Psoas muscle (tissue), 7 donors: ENCODE measurements at regions not wholly inside any gene's neighbourhood (a gene's known extent, or its start where the extent isn't known, plus 50 kb on each side); places are given as distances from the start of the nearest gene placed in this dataset.

Source experiments
- ATAC-seq, 4 donors: fragments of 200-7000 bp; cut with Tn5 transposase; one replicate each; pipeline ENCODE4 v1.9.1; 2020; ENCODE audit warnings: moderate library complexity in 3 of 4, mild to moderate bottlenecking in 2 of 4
- DNase-seq, 2 donors: peaks; one replicate each; pipeline ENCODE4 v3.0.0-alpha.2; 2020
- H3K27ac ChIP-seq: fragments of 200-600 bp; one replicate; pipeline ENCODE4 v1.8.0; 2022
- H3K27me3 ChIP-seq, 3 donors: fragments of 200-600 bp in 1 of 3; one replicate each; pipeline versions ENCODE4 v1.6.1 to v1.8.0; 2013 to 2022; ENCODE audit warnings: low read length in 2 of 3, mild to moderate bottlenecking in 2 of 3, moderate library complexity in 1 of 3; ENCODE audit not compliant: insufficient read depth in 3 of 3
- H3K36me3 ChIP-seq, 2 donors: fragments of 200-600 bp in 1 of 2; one replicate each; pipeline versions ENCODE4 v1.6.1 to v1.8.0; 2013 to 2022; ENCODE audit warnings: low read depth in 1 of 2, mild to moderate bottlenecking in 1 of 2, moderate library complexity in 1 of 2; ENCODE audit not compliant: insufficient read depth in 1 of 2
- H3K4me1 ChIP-seq: fragments of 200-600 bp; one replicate; pipeline ENCODE4 v1.8.0; 2022
- H3K4me3 ChIP-seq: fragments of 200-600 bp; one replicate; pipeline ENCODE4 v1.8.0; 2022; ENCODE audit warnings: mild to moderate bottlenecking
- H3K9me3 ChIP-seq: fragments of 200-600 bp; one replicate; pipeline ENCODE4 v1.8.0; 2022
- WGBS, 3 donors: extraction: QIAGEN DNeasy Blood & Tissue Kit; methylation state at CpG; one replicate each; pipeline versions ENCODE4 v1.1.6 to v1.1.7; 2013; 5-methylcytosine and 5-hydroxymethylcytosine counted together
- intact Hi-C, 2 donors: fragments of 100-400 bp; cut with DNase I; formaldehyde crosslinking; loops; one replicate each; pipeline versions ENCODE4 v1.11.0 to v1.14.2; 2022
- TF ChIP-seq, protein P1 (sequence below): fragments of 200-600 bp; IDR thresholded peaks from one replicate; pipeline ENCODE4 v1.8.0; 2022; ENCODE audit warnings: antibody characterized with exemption
- donor health status: healthy with polysubstance abuse.
- donor health status: DM: no; HTN: no; CAD: no; lungs with moderate emphysema.
- donor health status: Bipolar disorder and iron deficiency.
- donor health status: healthy.
- donor health status: DM: yes; HTN: yes; CAD: no.
- donor health status: DM: no; HTN: no; CAD: no.
- donor health status: DM: yes; HTN: yes; CAD: no.

DNA sequence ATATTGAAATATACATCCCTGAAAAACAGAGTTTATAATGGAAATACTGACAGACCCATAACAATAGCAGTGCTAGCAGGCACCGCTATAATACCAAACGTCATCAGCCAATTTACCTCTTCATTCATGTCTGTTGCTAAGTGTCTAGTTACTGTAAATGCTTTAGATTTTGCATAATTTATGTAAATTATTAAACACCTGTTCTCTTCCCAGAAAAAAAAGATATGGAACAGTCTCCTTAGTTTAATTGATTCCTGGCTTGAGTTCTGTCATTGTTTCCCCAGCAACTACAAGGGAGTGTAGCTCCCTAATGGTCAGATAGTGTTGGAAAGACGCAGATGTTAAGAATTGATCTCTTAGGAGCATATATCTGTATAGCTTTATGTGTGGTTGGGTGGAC, 817.9 kb upstream of the ADGRL2 start:
- TF ChIP-seq, protein P1, sequence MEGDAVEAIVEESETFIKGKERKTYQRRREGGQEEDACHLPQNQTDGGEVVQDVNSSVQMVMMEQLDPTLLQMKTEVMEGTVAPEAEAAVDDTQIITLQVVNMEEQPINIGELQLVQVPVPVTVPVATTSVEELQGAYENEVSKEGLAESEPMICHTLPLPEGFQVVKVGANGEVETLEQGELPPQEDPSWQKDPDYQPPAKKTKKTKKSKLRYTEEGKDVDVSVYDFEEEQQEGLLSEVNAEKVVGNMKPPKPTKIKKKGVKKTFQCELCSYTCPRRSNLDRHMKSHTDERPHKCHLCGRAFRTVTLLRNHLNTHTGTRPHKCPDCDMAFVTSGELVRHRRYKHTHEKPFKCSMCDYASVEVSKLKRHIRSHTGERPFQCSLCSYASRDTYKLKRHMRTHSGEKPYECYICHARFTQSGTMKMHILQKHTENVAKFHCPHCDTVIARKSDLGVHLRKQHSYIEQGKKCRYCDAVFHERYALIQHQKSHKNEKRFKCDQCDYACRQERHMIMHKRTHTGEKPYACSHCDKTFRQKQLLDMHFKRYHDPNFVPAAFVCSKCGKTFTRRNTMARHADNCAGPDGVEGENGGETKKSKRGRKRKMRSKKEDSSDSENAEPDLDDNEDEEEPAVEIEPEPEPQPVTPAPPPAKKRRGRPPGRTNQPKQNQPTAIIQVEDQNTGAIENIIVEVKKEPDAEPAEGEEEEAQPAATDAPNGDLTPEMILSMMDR = no peak
- ATAC-seq (no peak), DNase-seq (no peak)
- H3K9me3 ChIP-seq = no peaks in the 10 kb centered on the region
- no peaks in the 10 kb centered on the region for H3K4me1 ChIP-seq
- H3K4me3 ChIP-seq = no peak overlapping the region
- WGBS, 3 donors = 83 to 87% (median 86%) methylated on average over 3 of the region's 3 CpGs
- intact Hi-C loops = no loop called here
- H3K27ac ChIP-seq = no peak overlapping the region
- H3K36me3 ChIP-seq = no peaks in the 10 kb centered on the region
- H3K27me3 ChIP-seq = no peaks in the 10 kb centered on the region

DNA sequence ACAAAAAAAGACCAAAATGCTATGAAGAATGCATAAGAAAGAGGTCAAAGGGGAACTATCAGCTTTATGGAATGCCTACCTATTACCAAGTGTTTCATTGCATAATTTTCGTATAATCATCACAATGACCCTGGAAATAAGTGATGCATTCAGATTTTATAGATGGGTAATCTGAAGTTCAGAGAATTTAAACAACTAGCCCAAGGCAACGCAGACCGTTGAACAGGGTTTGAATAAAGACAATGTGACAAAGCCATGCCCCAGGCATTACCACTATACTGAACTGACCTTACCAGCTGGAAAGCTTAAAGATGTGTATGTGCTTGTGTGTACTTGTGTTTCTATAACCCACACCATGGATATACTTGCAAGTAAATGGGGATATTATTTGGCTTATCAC, 827.6 kb upstream of the ADGRL2 start:
- Histone ChIP-seq H3K4me1 (no peaks in the 10 kb centered on the region), H3K4me3 (no peak overlapping the region), H3K9me3 (no peaks in the 10 kb centered on the region), H3K27me3 (no peaks in the 10 kb centered on the region), H3K27ac (no peak overlapping the region), H3K36me3 (no peaks in the 10 kb centered on the region)
- intact Hi-C loops = no loop called here
- TF ChIP-seq, protein P1 = no peak
- no peak for ATAC-seq
- 89 to 96% (median 95%) methylated on average over 3 of the region's 3 CpGs for WGBS, 3 donors
- DNase-seq = no peak

DNA sequence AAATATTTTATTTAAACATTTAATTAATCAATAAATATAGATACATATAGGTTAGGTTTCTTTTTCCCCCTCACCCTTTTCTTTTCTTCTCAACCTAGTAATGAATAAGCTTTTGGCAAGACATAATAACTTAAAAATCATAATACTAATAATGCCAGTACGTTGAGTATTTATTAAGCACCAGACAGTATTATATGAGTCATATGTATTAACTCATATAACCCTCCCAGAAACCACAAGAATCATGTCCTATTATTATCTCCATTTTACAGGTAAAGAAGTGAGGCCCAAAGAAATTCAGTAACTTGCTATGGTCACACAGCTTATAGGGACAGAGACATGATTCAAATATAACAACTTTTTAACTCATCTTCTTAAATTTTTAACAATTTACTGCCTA, 834.5 kb upstream of the ADGRL2 start:
- 72 to 86% (median 74%) methylated on average over 1 of the region's 1 CpG for WGBS, 3 donors
- Histone ChIP-seq H3K36me3 (no peaks in the 10 kb centered on the region), H3K4me3 (no peak overlapping the region), H3K9me3 (no peaks in the 10 kb centered on the region), H3K27me3 (no peaks in the 10 kb centered on the region), H3K27ac (no peak overlapping the region), H3K4me1 (no peaks in the 10 kb centered on the region)
- ATAC-seq (no peak), DNase-seq (no peak)
- intact Hi-C loops = no loop called here
- TF ChIP-seq, protein P1 = no peak

DNA sequence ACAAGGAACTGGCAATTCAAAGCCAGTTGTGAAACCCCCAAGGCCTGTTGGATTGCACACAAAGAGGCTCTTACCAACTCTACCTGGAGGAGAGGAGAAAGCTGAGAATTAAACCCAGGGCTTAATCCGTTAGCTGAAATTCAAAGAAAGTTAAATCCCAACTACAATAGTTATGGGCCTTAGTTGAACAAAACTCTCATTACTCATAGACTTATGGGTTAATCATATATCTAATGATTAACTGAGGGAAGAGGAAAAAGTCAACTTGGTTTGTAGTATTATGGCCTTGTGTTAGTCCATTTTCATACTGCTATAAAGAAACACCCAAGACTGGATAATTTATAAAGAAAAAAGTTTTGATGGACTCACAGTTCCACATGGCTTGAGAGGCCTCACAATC, 838.2 kb upstream of the ADGRL2 start:
- Histone ChIP-seq H3K27me3 (no peaks in the 10 kb centered on the region), H3K27ac (no peak overlapping the region), H3K9me3 (no peaks in the 10 kb centered on the region), H3K4me1 (no peaks in the 10 kb centered on the region), H3K36me3 (no peaks in the 10 kb centered on the region), H3K4me3 (no peak overlapping the region)
- intact Hi-C loops = no loop called here
- ATAC-seq (no peak), DNase-seq (no peak)
- 93 to 97% (median 94%) methylated on average over 1 of the region's 1 CpG for WGBS, 3 donors
- TF ChIP-seq, protein P1 = no peak

DNA sequence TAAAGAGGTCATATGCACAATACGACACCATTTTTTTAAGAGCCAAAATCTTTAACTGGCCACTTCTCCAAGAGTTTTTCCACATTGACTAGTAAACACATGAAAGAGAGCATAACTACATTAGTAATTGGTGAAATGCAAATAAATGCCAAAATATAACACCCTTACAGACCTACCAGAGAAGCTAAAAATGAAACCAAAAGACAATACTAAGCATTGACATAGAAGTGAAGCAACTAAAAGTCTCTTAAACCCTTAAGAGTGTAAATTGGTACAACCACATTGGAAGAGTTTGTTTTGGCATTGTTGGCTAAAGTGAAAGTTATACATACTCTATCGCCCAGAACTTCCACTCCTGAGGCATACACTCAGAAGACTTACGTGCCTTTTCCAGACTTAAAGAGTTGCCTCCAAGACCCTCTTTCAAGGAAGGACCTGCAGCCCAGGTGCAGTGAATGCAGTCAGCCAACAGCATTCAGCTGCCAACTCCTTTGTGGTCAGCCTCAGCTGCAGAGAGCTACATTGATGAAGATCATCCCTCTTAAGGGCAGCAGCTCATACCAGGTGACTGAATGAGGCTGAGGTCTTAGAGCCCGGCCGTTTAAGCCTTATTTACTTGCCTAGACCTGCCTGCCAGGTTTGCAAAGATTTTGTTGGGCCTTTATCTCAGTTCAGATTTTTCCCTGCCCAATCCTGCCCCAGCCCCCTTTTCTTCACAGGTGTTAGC, 839.1 kb upstream of the ADGRL2 start:
- TF ChIP-seq, protein P1 = no peak
- 84 to 85% (median 85%) methylated on average over 5 of the region's 5 CpGs for WGBS, 3 donors
- H3K4me3 ChIP-seq = no peak overlapping the region

More for the DNA sequence above, 839.1 kb upstream of the ADGRL2 start:
- Histone ChIP-seq H3K4me1 (no peaks in the 10 kb centered on the region), H3K36me3 (no peaks in the 10 kb centered on the region), H3K27me3 (no peaks in the 10 kb centered on the region), H3K27ac (no peak overlapping the region), H3K9me3 (no peaks in the 10 kb centered on the region)
- ATAC-seq (no peak), DNase-seq (no peak)
- intact Hi-C loops = no loop called here
